HT1080 (cell line): ENCODE measurements at regions not wholly inside any gene's neighbourhood (a gene's known extent, or its start where the extent isn't known, plus 50 kb on each side); places are given as distances from the start of the nearest gene placed in this dataset.
"Not testable (repeated sequence)": the region's sequence is repeated elsewhere in the genome, so short reads cannot be mapped to it uniquely, and the experiment has no call there.

Source experiments
- DNase-seq: peaks from one replicate; pipeline ENCODE4 v3.0.0-alpha.2; 2015; ENCODE audit warnings: low read depth

GRCh38 chr4:27928761-27929540 lies 1068.3 kb downstream of the STIM2 start:
- DNase-seq, result no peak

- no peak for DNase-seq
These were observed 1069.7 kb downstream of the STIM2 start for GRCh38 chr4:27930291-27930690.

- no peak for DNase-seq
These were observed 1070.3 kb downstream of the STIM2 start for GRCh38 chr4:27930976-27931375.

GRCh38 chr4:27931584-27931983 lies 1070.9 kb downstream of the STIM2 start:
- no peak for DNase-seq

- no peak for DNase-seq
These were observed 1074.2 kb downstream of the STIM2 start for GRCh38 chr4:27934871-27935270.

- peak; percentile 24 for DNase-seq
These were observed 1086.2 kb downstream of the STIM2 start for GRCh38 chr4:27946799-27947198.

- no peak for DNase-seq
These were observed 1086.7 kb downstream of the STIM2 start for GRCh38 chr4:27947302-27947701.

- no peak for DNase-seq
These were observed 1103.5 kb downstream of the STIM2 start for GRCh38 chr4:27964095-27964494.

GRCh38 chr4:27966664-27967063 lies 1106.0 kb downstream of the STIM2 start:
- no peak for DNase-seq

GRCh38 chr4:27973056-27973455 lies 1112.4 kb downstream of the STIM2 start:
- no peak for DNase-seq

GRCh38 chr4:27973700-27974099 lies 1113.1 kb downstream of the STIM2 start:
- DNase-seq, result no peak

GRCh38 chr4:27974339-27974738 lies 1113.7 kb downstream of the STIM2 start:
- DNase-seq, result no peak

GRCh38 chr4:27974881-27975280 lies 1114.2 kb downstream of the STIM2 start:
- DNase-seq, result not testable (repeated sequence)

- DNase-seq, result not testable (repeated sequence)
These were observed 1117.9 kb downstream of the STIM2 start for GRCh38 chr4:27978427-27979109.

- no peak for DNase-seq
These were observed 1124.9 kb downstream of the STIM2 start for GRCh38 chr4:27985522-27985921.

GRCh38 chr4:27986476-27986875 lies 1125.8 kb downstream of the STIM2 start:
- no peak for DNase-seq

- DNase-seq, result no peak
These were observed 1141.1 kb downstream of the STIM2 start for GRCh38 chr4:28001698-28002097.

GRCh38 chr4:28004520-28004919 lies 1143.9 kb downstream of the STIM2 start:
- no peak for DNase-seq

- no peak for DNase-seq
These were observed 1145.4 kb downstream of the STIM2 start for GRCh38 chr4:28006021-28006420.

GRCh38 chr4:28007693-28008092 lies 1147.1 kb downstream of the STIM2 start:
- DNase-seq, result no peak

- DNase-seq, result no peak
These were observed 1148.9 kb downstream of the STIM2 start for GRCh38 chr4:28009541-28009940.

GRCh38 chr4:28010577-28011240 lies 1150.1 kb downstream of the STIM2 start:
- DNase-seq, result peak; percentile 15
